ENCODE measurements at regions not wholly inside any gene's neighbourhood (a gene's known extent, or its start where the extent isn't known, plus 50 kb on each side); places are given as distances from the start of the nearest gene placed in this dataset.

DNA sequence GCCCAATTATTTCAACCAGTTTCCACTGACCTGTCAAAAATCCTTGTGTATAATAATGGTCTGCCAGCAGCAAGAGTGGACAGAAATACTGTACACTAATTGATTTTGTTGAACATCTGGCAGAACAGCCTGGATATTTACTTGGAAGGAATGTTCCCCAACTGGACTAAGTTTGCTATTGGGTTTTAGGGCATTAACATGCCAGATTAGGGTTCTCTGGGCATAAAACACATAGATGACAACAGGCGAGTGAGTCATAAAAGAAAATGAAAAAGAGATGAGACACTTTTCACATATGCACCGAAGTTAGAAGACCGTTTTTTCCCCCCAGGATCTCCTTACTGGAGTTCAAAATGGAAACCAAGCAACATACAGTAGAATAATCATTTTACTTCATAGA, 236.3 kb upstream of the NAV3 start:
- TF ChIP-seq, protein P1, sequence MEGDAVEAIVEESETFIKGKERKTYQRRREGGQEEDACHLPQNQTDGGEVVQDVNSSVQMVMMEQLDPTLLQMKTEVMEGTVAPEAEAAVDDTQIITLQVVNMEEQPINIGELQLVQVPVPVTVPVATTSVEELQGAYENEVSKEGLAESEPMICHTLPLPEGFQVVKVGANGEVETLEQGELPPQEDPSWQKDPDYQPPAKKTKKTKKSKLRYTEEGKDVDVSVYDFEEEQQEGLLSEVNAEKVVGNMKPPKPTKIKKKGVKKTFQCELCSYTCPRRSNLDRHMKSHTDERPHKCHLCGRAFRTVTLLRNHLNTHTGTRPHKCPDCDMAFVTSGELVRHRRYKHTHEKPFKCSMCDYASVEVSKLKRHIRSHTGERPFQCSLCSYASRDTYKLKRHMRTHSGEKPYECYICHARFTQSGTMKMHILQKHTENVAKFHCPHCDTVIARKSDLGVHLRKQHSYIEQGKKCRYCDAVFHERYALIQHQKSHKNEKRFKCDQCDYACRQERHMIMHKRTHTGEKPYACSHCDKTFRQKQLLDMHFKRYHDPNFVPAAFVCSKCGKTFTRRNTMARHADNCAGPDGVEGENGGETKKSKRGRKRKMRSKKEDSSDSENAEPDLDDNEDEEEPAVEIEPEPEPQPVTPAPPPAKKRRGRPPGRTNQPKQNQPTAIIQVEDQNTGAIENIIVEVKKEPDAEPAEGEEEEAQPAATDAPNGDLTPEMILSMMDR (conservative IDR thresholded peaks at IDR 0.05), result no peak
- no peak for TF ChIP-seq ZFX (IDR thresholded peaks at IDR 0.05)
